ENCODE measurements at regions not wholly inside any gene's neighbourhood (a gene's known extent, or its start where the extent isn't known, plus 50 kb on each side); places are given as distances from the start of the nearest gene placed in this dataset.

GRCh38 chr1:2896824-2897223, 95.3 kb upstream of the TTC34 start:
- ChIA-PET CTCF (no interaction called here), POLR2A (no interaction called here)
- H2AFZ ChIP-seq (ENCODE audit: insufficient read depth, low read depth, low read length, poor library complexity, severe bottlenecking): no peak overlapping the region
- H3K79me2 ChIP-seq (ENCODE audit: control insufficient read depth, insufficient read depth, low read length): no peaks in the 10 kb centered on the region
- H3K9ac ChIP-seq (ENCODE audit: low read length): no peak overlapping the region
- H3K9me3 ChIP-seq (ENCODE audit: control extremely low read depth in 1 of 3, control insufficient read depth in 2 of 3, insufficient read depth in 1 of 3, low read length in 2 of 3): peaks cover 0 to 18% (median 0%) of the 10 kb centered on the region in 3 donors
- H3K27ac Mint-ChIP-seq: no peak overlapping the region
- no peak overlapping the region for H3K4me3 Mint-ChIP-seq
- no peak for DNase-seq
- no peaks in the 10 kb centered on the region for H3K4me1 Mint-ChIP-seq
- no peak overlapping the region for H3K4me3 ChIP-seq (ENCODE audit: control extremely low read depth in 1 of 5, extremely low read depth in 1 of 5, insufficient read depth in 1 of 5, low read depth in 2 of 5, low read length in 4 of 5)
- H3K27me3 ChIP-seq (replicated peaks in 1 of 4; ENCODE audit: control extremely low read depth in 1 of 4, control insufficient read depth in 3 of 4, insufficient read depth in 4 of 4, low read length in 3 of 4): no peaks in the 10 kb centered on the region
- no peaks in the 10 kb centered on the region for H3K27me3 Mint-ChIP-seq
- intact Hi-C loops (cut with micrococcal nuclease): no loop called here
- no peaks in the 10 kb centered on the region for H3K36me3 ChIP-seq (replicated peaks in 1 of 2; ENCODE audit: control extremely low read depth in 1 of 2, control insufficient read depth in 1 of 2, extremely low read depth in 1 of 2, insufficient read depth in 2 of 2, low read length in 1 of 2)
- no peak overlapping the region for H3K27ac ChIP-seq (ENCODE audit: low read length in 2 of 2)
- ATAC-seq (ENCODE audit: low read depth): no peak
- no peaks in the 10 kb centered on the region for H3K4me1 ChIP-seq (ENCODE audit: control insufficient read depth in 2 of 2, insufficient read depth in 2 of 2, low read length in 2 of 2)
- H3K9me3 Mint-ChIP-seq (ENCODE audit: insufficient read depth): no peaks in the 10 kb centered on the region
- TF ChIP-seq EZH2 (IDR thresholded peaks at IDR 0.05; ENCODE audit: borderline replicate concordance, insufficient read depth, low read depth, low read length, poor library complexity, severe bottlenecking) (no peak), CTCF (IDR thresholded peaks at IDR 0.05) (no peak)
- no peaks in the 10 kb centered on the region for H4K20me1 ChIP-seq (ENCODE audit: control insufficient read depth, insufficient read depth, low read length, poor library complexity, severe bottlenecking)
- WGBS (ENCODE audit: insufficient coverage): 92% methylated on average over 7 of the region's 7 CpGs
- no peak overlapping the region for H3K4me2 ChIP-seq (replicated peaks; ENCODE audit: low read depth, low read length, poor library complexity, severe bottlenecking)

- no peaks in the 10 kb centered on the region for H3K9me3 Mint-ChIP-seq (ENCODE audit: insufficient read depth)
- CTCF ChIA-PET: no interaction called here
- no peak overlapping the region for H3K4me3 ChIP-seq (ENCODE audit: control extremely low read depth in 1 of 5, extremely low read depth in 1 of 5, insufficient read depth in 1 of 5, low read depth in 2 of 5, low read length in 4 of 5)
These were observed 101.7 kb upstream of the TTC34 start for GRCh38 chr1:2903226-2903625.

More at GRCh38 chr1:2903226-2903625, 101.7 kb upstream of the TTC34 start:
- no peaks in the 10 kb centered on the region for H3K36me3 ChIP-seq (replicated peaks in 1 of 2; ENCODE audit: control extremely low read depth in 1 of 2, control insufficient read depth in 1 of 2, extremely low read depth in 1 of 2, insufficient read depth in 2 of 2, low read length in 1 of 2)
- H3K4me1 Mint-ChIP-seq: no peaks in the 10 kb centered on the region
- ATAC-seq (ENCODE audit: low read depth) (no peak), DNase-seq (no peak)
- no peaks in the 10 kb centered on the region for H3K27me3 Mint-ChIP-seq
- H3K27me3 ChIP-seq (replicated peaks in 1 of 4; ENCODE audit: control extremely low read depth in 1 of 4, control insufficient read depth in 3 of 4, insufficient read depth in 4 of 4, low read length in 3 of 4): no peaks in the 10 kb centered on the region
- no peaks in the 10 kb centered on the region for H3K79me2 ChIP-seq (ENCODE audit: control insufficient read depth, insufficient read depth, low read length)
- no peak overlapping the region for H3K4me3 Mint-ChIP-seq
- H3K9me3 ChIP-seq (ENCODE audit: control extremely low read depth in 1 of 3, control insufficient read depth in 2 of 3, insufficient read depth in 1 of 3, low read length in 2 of 3): no peaks in the 10 kb centered on the region
- H3K27ac ChIP-seq (ENCODE audit: low read length in 2 of 2): no peak overlapping the region
- H3K9ac ChIP-seq (ENCODE audit: low read length): no peak overlapping the region
- POLR2A ChIA-PET: no interaction called here
- no peak overlapping the region for H3K27ac Mint-ChIP-seq
- intact Hi-C loops (cut with micrococcal nuclease): no loop called here
- no peak overlapping the region for H2AFZ ChIP-seq (ENCODE audit: insufficient read depth, low read depth, low read length, poor library complexity, severe bottlenecking)
- 97% methylated on average over 19 of the region's 19 CpGs for WGBS (ENCODE audit: insufficient coverage)
- H4K20me1 ChIP-seq (ENCODE audit: control insufficient read depth, insufficient read depth, low read length, poor library complexity, severe bottlenecking): no peaks in the 10 kb centered on the region
- H3K4me1 ChIP-seq (ENCODE audit: control insufficient read depth in 2 of 2, insufficient read depth in 2 of 2, low read length in 2 of 2): no peaks in the 10 kb centered on the region
- H3K4me2 ChIP-seq (replicated peaks; ENCODE audit: low read depth, low read length, poor library complexity, severe bottlenecking): no peak overlapping the region
- TF ChIP-seq CTCF (IDR thresholded peaks at IDR 0.05): no peak
- no peak for TF ChIP-seq EZH2 (IDR thresholded peaks at IDR 0.05; ENCODE audit: borderline replicate concordance, insufficient read depth, low read depth, low read length, poor library complexity, severe bottlenecking)
